HG02798 (cell line): ENCODE measurements at regions not wholly inside any gene's neighbourhood (a gene's known extent, or its start where the extent isn't known, plus 50 kb on each side); places are given as distances from the start of the nearest gene placed in this dataset.
"Not testable (repeated sequence)": the region's sequence is repeated elsewhere in the genome, so short reads cannot be mapped to it uniquely, and the experiment has no call there.

Source experiments
- ATAC-seq: cut with Tn5 transposase; IDR thresholded peaks from one replicate; pipeline ENCODE4 v1.9.1; 2021; ENCODE audit warnings: mild to moderate bottlenecking; ENCODE audit not compliant: unreplicated experiment, poor library complexity

GRCh38 chr5:166581826-166582225 is 1709.6 kb upstream of the WWC1 start:
- ATAC-seq: no peak

- ATAC-seq: no peak
Measured at GRCh38 chr5:166582416-166582815, 1709.0 kb upstream of the WWC1 start.

- no peak for ATAC-seq
Measured at GRCh38 chr5:166594567-166594966, 1696.9 kb upstream of the WWC1 start.

- no peak for ATAC-seq
Measured at GRCh38 chr5:166595274-166595951, 1696.0 kb upstream of the WWC1 start.

GRCh38 chr5:166596043-166596442 is 1695.4 kb upstream of the WWC1 start:
- ATAC-seq: no peak

GRCh38 chr5:166602271-166602670 is 1689.2 kb upstream of the WWC1 start:
- no peak for ATAC-seq

- no peak for ATAC-seq
Measured at GRCh38 chr5:166617507-166617906, 1673.9 kb upstream of the WWC1 start.

GRCh38 chr5:166618526-166618925 is 1672.9 kb upstream of the WWC1 start:
- no peak for ATAC-seq

GRCh38 chr5:166624573-166624972 is 1666.9 kb upstream of the WWC1 start:
- no peak for ATAC-seq

- no peak for ATAC-seq
Measured at GRCh38 chr5:166625210-166625865, 1666.1 kb upstream of the WWC1 start.

- no peak for ATAC-seq
Measured at GRCh38 chr5:166637295-166637694, 1654.2 kb upstream of the WWC1 start.

- ATAC-seq: no peak
Measured at GRCh38 chr5:166639151-166639550, 1652.3 kb upstream of the WWC1 start.

GRCh38 chr5:166640136-166640535 is 1651.3 kb upstream of the WWC1 start:
- not testable (repeated sequence) for ATAC-seq

- ATAC-seq: no peak
Measured at GRCh38 chr5:166648736-166649135, 1642.7 kb upstream of the WWC1 start.

GRCh38 chr5:166649676-166650075 is 1641.8 kb upstream of the WWC1 start:
- no peak for ATAC-seq

- no peak for ATAC-seq
Measured at GRCh38 chr5:166651234-166651633, 1640.2 kb upstream of the WWC1 start.

- no peak for ATAC-seq
Measured at GRCh38 chr5:166671811-166672210, 1619.6 kb upstream of the WWC1 start.

- no peak for ATAC-seq
Measured at GRCh38 chr5:166672431-166672830, 1619.0 kb upstream of the WWC1 start.

- ATAC-seq: no peak
Measured at GRCh38 chr5:166677891-166678290, 1613.6 kb upstream of the WWC1 start.

- ATAC-seq: no peak
Measured at GRCh38 chr5:166679331-166679730, 1612.1 kb upstream of the WWC1 start.

- ATAC-seq: no peak
Measured at GRCh38 chr5:166695326-166695725, 1596.1 kb upstream of the WWC1 start.

GRCh38 chr5:166708291-166708690 is 1583.2 kb upstream of the WWC1 start:
- ATAC-seq: no peak
